IMR-90 (cell line): ENCODE measurements at regions not wholly inside any gene's neighbourhood (a gene's known extent, or its start where the extent isn't known, plus 50 kb on each side); places are given as distances from the start of the nearest gene placed in this dataset.

Source experiments
- ATAC-seq: fragments of 200-7000 bp; cut with Tn5 transposase; 2 replicates; pipeline ENCODE4 v1.9.1; 2020; ENCODE audit warnings: low read depth, mild to moderate bottlenecking, moderate library complexity
- BruUV-seq: library from RNA; stranded (reverse); fragments of 400-500 nt; replicated peaks from 2 replicates; lab custom pipeline; 2021; lab: Mats Ljungman, UMichigan
- CTCF ChIA-PET: fragments of 300-600 bp; formaldehyde crosslinking; extraction: SDS; loops from one replicate; lab custom pipeline; 2021; ENCODE audit warnings: antibody characterized with exemption; lab: Yijun Ruan, JAX
- POLR2A ChIA-PET: fragments of 300-600 bp; sonication (Branson Sonifier 250); formaldehyde crosslinking; loops from one replicate; lab custom pipeline; 2022; ENCODE audit warnings: antibody characterized with exemption; ENCODE audit not compliant: unreplicated experiment; lab: Charles Lee
- DNase-seq: peaks from one replicate; pipeline ENCODE4 v3.0.0; 2013
- H2AFZ ChIP-seq: replicated peaks from 2 replicates; pipeline ENCODE3; 2013; ENCODE audit warnings: low read length, mild to moderate bottlenecking; ENCODE audit not compliant: poor library complexity
- H2AK5ac ChIP-seq: 2 replicates; pipeline ENCODE4 v1.6.1; 2013; ENCODE audit warnings: low read depth, low read length, inconsistent platforms
- H2AK9ac ChIP-seq: replicated peaks from 2 replicates; pipeline ENCODE3; 2013; ENCODE audit warnings: mild to moderate bottlenecking, low read depth, low read length, moderate library complexity; ENCODE audit not compliant: poor library complexity
- H2BK120ac ChIP-seq: 2 replicates; pipeline ENCODE4 v1.6.1; 2013; ENCODE audit warnings: low read depth, low read length, inconsistent platforms
- H2BK15ac ChIP-seq: 3 replicates; pipeline ENCODE4 v1.6.1; 2013; ENCODE audit warnings: low read depth, low read length, inconsistent platforms
- H2BK20ac ChIP-seq: 2 replicates; pipeline ENCODE4 v1.6.1; 2013; ENCODE audit warnings: low read depth, mild to moderate bottlenecking, inconsistent platforms, low read length, moderate library complexity
- H2BK5ac ChIP-seq: 2 replicates; pipeline ENCODE4 v1.6.1; 2013; ENCODE audit warnings: mild to moderate bottlenecking, low read depth, low read length, inconsistent platforms; ENCODE audit not compliant: poor library complexity, severe bottlenecking
- H3K14ac ChIP-seq: replicated peaks from 2 replicates; pipeline ENCODE4 v1.6.1; 2013; ENCODE audit warnings: low read depth, low read length, inconsistent platforms
- H3K18ac ChIP-seq: 2 replicates; pipeline ENCODE4 v1.6.1; 2013; ENCODE audit warnings: low read depth, low read length, control low read depth
- H3K23ac ChIP-seq: 2 replicates; pipeline ENCODE4 v1.6.1; 2013; ENCODE audit warnings: low read depth, low read length, inconsistent platforms
- H3K27ac ChIP-seq: 2 replicates; pipeline ENCODE4 v1.5.1; 2013; ENCODE audit warnings: mild to moderate bottlenecking, control low read depth, low read length; ENCODE audit not compliant: insufficient read depth
- H3K27me3 ChIP-seq: 2 replicates; pipeline ENCODE4 v1.6.1; 2013; ENCODE audit warnings: low read length; ENCODE audit not compliant: control insufficient read depth, insufficient read depth
- H3K36me3 ChIP-seq: 2 replicates; pipeline ENCODE4 v1.6.1; 2013; ENCODE audit warnings: low read length, mixed read lengths; ENCODE audit not compliant: control insufficient read depth, insufficient read depth
- H3K4ac ChIP-seq: 2 replicates; pipeline ENCODE4 v1.6.1; 2013; ENCODE audit warnings: low read depth, low read length, inconsistent platforms
- H3K4me1 ChIP-seq: 2 replicates; pipeline ENCODE4 v1.6.1; 2013; ENCODE audit warnings: low read length, mixed read lengths; ENCODE audit not compliant: control insufficient read depth, insufficient read depth
- H3K4me2 ChIP-seq: 2 replicates; pipeline ENCODE4 v1.6.1; 2013; ENCODE audit warnings: low read depth, mild to moderate bottlenecking, control low read depth, low read length, moderate library complexity
- H3K4me3 ChIP-seq: 2 replicates; pipeline ENCODE4 v1.5.1; 2013; ENCODE audit warnings: low read depth, mild to moderate bottlenecking, control low read depth, low read length, moderate library complexity; ENCODE audit not compliant: insufficient read depth
- H3K56ac ChIP-seq: 2 replicates; pipeline ENCODE4 v1.6.1; 2013; ENCODE audit warnings: low read length, inconsistent platforms; ENCODE audit not compliant: insufficient read depth; ENCODE audit errors: extremely low read depth
- H3K79me1 ChIP-seq, 2 experiments: 2 replicates each; pipeline ENCODE4 v1.6.1; 2013; ENCODE audit warnings: low read length in 2 of 2, inconsistent platforms in 1 of 2, low read depth in 1 of 2
- H3K9ac ChIP-seq: 2 replicates; pipeline ENCODE4 v1.6.1; 2013; ENCODE audit warnings: low read depth, low read length, control low read depth
- H3K9me1 ChIP-seq: 2 replicates; pipeline ENCODE4 v1.6.1; 2013; ENCODE audit warnings: low read length, inconsistent platforms; ENCODE audit not compliant: insufficient read depth
- H3K9me3 ChIP-seq: 2 replicates; pipeline ENCODE4 v1.6.1; 2013; ENCODE audit warnings: low read length; ENCODE audit not compliant: control insufficient read depth, insufficient read depth
- H4K20me1 ChIP-seq: 2 replicates; pipeline ENCODE4 v1.6.1; 2013; ENCODE audit warnings: low read length, inconsistent platforms; ENCODE audit not compliant: insufficient read depth
- H4K5ac ChIP-seq: 2 replicates; pipeline ENCODE4 v1.6.1; 2013; ENCODE audit warnings: mild to moderate bottlenecking, low read depth, low read length, control low read depth
- H4K8ac ChIP-seq, 2 experiments: 2 replicates each; pipeline ENCODE4 v1.6.1; 2013; ENCODE audit warnings: low read depth in 2 of 2, low read length in 2 of 2, control low read depth in 1 of 2, inconsistent platforms in 1 of 2
- H4K91ac ChIP-seq: 2 replicates; pipeline ENCODE4 v1.6.1; 2013; ENCODE audit warnings: low read depth, low read length, inconsistent platforms; ENCODE audit not compliant: insufficient read depth
- BHLHE40 ChIP-seq: fragments of 150-350 bp; IDR thresholded peaks from 2 replicates; pipeline ENCODE4 v1.6.1; 2016; ENCODE audit warnings: mild to moderate bottlenecking, low read depth, low read length
- CHD1 ChIP-seq: IDR thresholded peaks from 2 replicates; pipeline ENCODE4 v1.6.1; 2012; ENCODE audit warnings: low read depth, low read length, improper control_type of control experiment
- FOS ChIP-seq: fragments of 150-350 bp; IDR thresholded peaks from 2 replicates; pipeline ENCODE4 v1.6.1; 2016; ENCODE audit warnings: low read depth, low read length
- MAZ ChIP-seq: IDR thresholded peaks from 2 replicates; pipeline ENCODE4 v1.6.1; 2012; ENCODE audit warnings: low read depth, mild to moderate bottlenecking, low read length, improper control_type of control experiment, moderate library complexity, borderline replicate concordance
- NFE2L2 ChIP-seq: fragments of 150-350 bp; IDR thresholded peaks from 2 replicates; pipeline ENCODE4 v1.6.1; 2016; ENCODE audit warnings: low read depth, mild to moderate bottlenecking, low read length
- POLR2A ChIP-seq: IDR thresholded peaks from 2 replicates; pipeline ENCODE4 v1.6.1; 2012; ENCODE audit warnings: mild to moderate bottlenecking, low read depth, low read length
- RFX5 ChIP-seq: IDR thresholded peaks from 2 replicates; pipeline ENCODE4 v1.8.0; 2012; ENCODE audit warnings: low read depth, mild to moderate bottlenecking, low read length, moderate library complexity
- SMC3 ChIP-seq: fragments of 150-350 bp; IDR thresholded peaks from 2 replicates; pipeline ENCODE4 v1.6.1; 2016; ENCODE audit warnings: low read depth, mild to moderate bottlenecking, antibody characterized with exemption, low read length, moderate library complexity
- USF2 ChIP-seq: fragments of 150-350 bp; IDR thresholded peaks from 2 replicates; pipeline ENCODE4 v1.6.1; 2017; ENCODE audit warnings: mild to moderate bottlenecking, antibody characterized with exemption, low read length, low read depth
- WGBS, 2 experiments: methylation state at CpG; one replicate each; pipeline versions ENCODE4 v1.1.5 to v1.1.7; 2013; ENCODE audit warnings: missing lambda C conversion rate in 2 of 2; ENCODE audit not compliant: insufficient read length in 1 of 2; ENCODE audit errors: extremely low coverage in 2 of 2; 5-methylcytosine and 5-hydroxymethylcytosine counted together
- dilution Hi-C: fragments of 300-500 bp; cut with HindIII; formaldehyde crosslinking; loops from one replicate; pipeline ENCODE4 v1.14.3; 2018; ENCODE audit warnings: low sequenced_read_pairs; ENCODE audit not compliant: unreplicated experiment
- in situ Hi-C: fragments of 300-500 bp; cut with MboI; formaldehyde crosslinking; loops from 3 replicates; pipeline ENCODE4 v1.14.3; 2019; ENCODE audit warnings: low sequenced_read_pairs, inconsistent platforms, mixed read lengths
- intact Hi-C: fragments of 100-400 bp; cut with micrococcal nuclease; formaldehyde crosslinking; loops from 2 replicates; pipeline ENCODE4 v1.10.0; 2022

- BruUV-seq, result no TSS peak
- Histone ChIP-seq H4K20me1 (no peaks in the 10 kb centered on the region), H2BK20ac (no peak overlapping the region), H3K18ac (no peak overlapping the region), H3K27ac (no peak overlapping the region), H4K91ac (no peak overlapping the region), H3K4me3 (no peak overlapping the region), H3K36me3 (no peaks in the 10 kb centered on the region), H2AFZ (no peak overlapping the region), H3K56ac (no peak overlapping the region), H3K4me2 (no peak overlapping the region), H2BK120ac (no peak overlapping the region), H3K79me1 (no peaks in the 10 kb centered on the region), H3K27me3 (peaks cover 2% of the 10 kb centered on the region; the same call in 1 of the 2 replicates), H4K8ac (no peak overlapping the region), H3K4ac (no peak overlapping the region), H3K14ac (no peak overlapping the region), H3K23ac (no peak overlapping the region), H3K4me1 (no peaks in the 10 kb centered on the region), H2BK15ac (no peak overlapping the region), H2AK5ac (no peak overlapping the region), H3K9ac (no peak overlapping the region), H3K9me3 (no peaks in the 10 kb centered on the region), H4K5ac (no peak overlapping the region), H3K9me1 (no peaks in the 10 kb centered on the region), H2AK9ac (no peak overlapping the region), H2BK5ac (no peak overlapping the region)
- in situ Hi-C loops (no loop called here), dilution Hi-C loops (no loop called here), intact Hi-C loops (no loop called here)
- DNase-seq (no peak), ATAC-seq (no peak)
- TF ChIP-seq POLR2A (no peak), CHD1 (no peak), BHLHE40 (no peak), FOS (no peak), MAZ (no peak), RFX5 (no peak), USF2 (no peak), NFE2L2 (no peak), SMC3 (no peak)
- POLR2A ChIA-PET, result no interaction called here
- CTCF ChIA-PET, result interaction anchor here (0.7 kb wide), 1 partner anchor 178 kb away, joined by 4 read pairs; no protein-coding TSS in a partner anchor
- WGBS, 2 experiments, result no CpG with 5 or more reads among the region's 3 CpGs
Measured at GRCh38 chr17:13827118-13827517, 225.4 kb upstream of the HS3ST3A1 start.
